Kasumi-1 (cell line): ENCODE measurements at regions not wholly inside any gene's neighbourhood (a gene's known extent, or its start where the extent isn't known, plus 50 kb on each side); places are given as distances from the start of the nearest gene placed in this dataset.
"Not testable (repeated sequence)": the region's sequence is repeated elsewhere in the genome, so short reads cannot be mapped to it uniquely, and the experiment has no call there.

ENCODE experiments used
- DNase-seq, 2 experiments: peaks; one replicate each; lab custom pipeline; 2025; lab: John Stamatoyannopoulos, UW

GRCh38 chr1:146640671-146641070 is 297.5 kb upstream of the NBPF12 start:
- DNase-seq: not testable (repeated sequence)

DNA sequence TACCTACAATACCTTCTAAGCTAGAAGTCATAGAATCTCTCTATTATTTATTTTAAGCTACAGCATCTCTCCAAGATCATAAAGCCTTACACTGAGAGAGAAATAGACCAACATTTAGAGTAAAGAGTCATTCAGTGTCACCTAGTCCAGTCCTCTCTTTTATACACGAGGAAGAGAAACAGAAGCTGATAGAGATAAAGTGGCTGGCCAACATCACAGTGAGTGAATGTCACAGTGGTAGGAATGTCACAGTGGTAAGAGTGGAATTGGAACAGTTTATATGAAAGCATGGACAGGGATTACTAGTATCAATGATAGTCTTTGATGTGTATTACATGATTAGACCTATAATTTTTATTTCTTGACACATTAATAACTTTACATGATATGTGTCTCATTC is 307.8 kb upstream of the NBPF12 start:
- DNase-seq: not testable (repeated sequence)

DNA sequence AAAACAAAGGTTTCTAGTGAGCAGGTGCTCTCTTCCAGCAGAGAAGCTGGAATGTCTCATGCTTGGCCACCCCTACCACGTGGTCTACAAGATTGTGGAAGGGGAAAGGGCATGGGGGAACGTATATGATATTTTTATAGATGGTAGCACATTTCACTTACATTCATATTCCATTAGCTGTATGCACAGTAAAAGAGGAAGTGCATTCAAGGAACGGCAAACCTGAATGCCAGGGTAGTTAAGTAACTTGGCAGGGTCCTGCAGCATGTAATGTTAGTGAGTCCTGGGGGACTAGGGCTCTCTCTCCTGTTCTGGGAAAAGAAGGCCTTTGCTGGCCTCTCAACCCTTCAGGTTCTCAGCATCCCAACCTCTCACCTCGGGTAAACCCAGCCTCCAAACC is 319.5 kb upstream of the NBPF12 start:
- peak; percentile 2 to 25 for DNase-seq

GRCh38 chr1:146604681-146605080 is 333.4 kb upstream of the NBPF12 start:
- DNase-seq: not testable (repeated sequence)

DNA sequence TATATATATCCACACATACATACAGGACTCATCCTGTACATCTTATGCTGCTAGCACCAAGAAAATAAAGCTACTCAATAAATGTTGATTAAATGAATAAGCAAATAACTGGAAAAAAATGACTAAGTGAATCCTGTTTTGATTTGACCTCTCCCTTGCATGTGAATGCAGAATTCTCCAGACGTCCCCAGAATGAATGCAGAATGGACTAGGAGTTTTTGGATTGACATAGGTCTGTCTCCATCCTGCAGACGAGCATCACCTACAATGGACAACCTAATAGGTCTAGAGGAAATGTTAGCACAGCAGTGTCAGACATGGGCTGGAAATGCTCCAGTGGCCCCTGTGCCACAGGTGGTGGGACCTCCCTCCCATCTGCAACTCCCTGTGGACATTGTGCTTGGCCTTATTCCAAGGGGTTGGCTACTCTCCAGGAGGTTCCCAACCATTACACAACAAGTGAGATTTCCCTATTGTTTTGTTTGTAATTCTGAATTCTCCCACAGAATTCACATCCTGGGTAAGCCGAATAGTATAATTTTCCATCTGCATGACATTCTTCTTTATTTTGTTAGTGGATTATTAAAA is 337.3 kb upstream of the NBPF12 start:
- not testable (repeated sequence) for DNase-seq

- DNase-seq: not testable (repeated sequence)
These were observed 338.2 kb upstream of the NBPF12 start for GRCh38 chr1:146599906-146600305.

- DNase-seq: not testable (repeated sequence)
These were observed 352.4 kb upstream of the NOTCH2NLA start for GRCh38 chr1:146581229-146581628.

GRCh38 chr1:146567541-146567940 is 338.7 kb upstream of the NOTCH2NLA start:
- not testable (repeated sequence) for DNase-seq

DNA sequence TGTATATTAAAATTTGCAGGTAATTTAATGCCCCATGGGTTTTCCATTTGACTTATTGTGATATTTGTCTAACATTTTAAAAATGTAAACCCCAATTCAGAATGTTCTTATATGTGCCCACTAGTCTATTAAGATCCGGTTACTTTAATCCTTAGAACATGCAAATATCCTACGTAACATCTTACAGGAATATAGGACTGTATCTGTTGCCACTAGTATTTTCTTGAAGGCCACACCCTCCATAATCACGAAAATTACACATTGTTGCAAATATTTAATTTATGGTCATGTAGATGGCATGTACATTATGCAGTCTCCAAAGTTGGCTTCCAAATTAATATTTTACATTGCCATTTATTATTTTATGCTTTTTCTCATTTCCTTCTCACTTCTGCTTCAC is 329.2 kb upstream of the NOTCH2NLA start:
- DNase-seq: not testable (repeated sequence)

DNA sequence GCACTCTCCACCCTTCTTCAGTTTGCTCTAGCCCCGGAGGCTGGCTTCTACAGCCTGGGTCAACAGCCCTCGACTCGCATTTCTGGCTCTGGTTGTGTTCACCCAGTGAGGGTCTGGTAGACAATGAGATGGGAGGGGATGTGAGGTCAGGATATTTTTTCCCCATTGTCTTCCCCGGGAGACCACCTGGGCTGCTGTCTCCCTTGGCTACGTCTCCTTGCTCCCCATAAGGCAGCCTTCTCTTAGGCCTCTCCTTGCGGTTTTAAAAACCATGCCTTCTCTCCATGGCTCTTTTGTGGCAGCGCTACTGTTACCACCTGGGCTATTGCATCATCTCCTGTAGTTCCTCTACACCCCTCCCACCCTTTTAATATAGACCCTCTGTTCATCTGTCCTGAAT is 327.6 kb upstream of the NOTCH2NLA start:
- not testable (repeated sequence) for DNase-seq

DNA sequence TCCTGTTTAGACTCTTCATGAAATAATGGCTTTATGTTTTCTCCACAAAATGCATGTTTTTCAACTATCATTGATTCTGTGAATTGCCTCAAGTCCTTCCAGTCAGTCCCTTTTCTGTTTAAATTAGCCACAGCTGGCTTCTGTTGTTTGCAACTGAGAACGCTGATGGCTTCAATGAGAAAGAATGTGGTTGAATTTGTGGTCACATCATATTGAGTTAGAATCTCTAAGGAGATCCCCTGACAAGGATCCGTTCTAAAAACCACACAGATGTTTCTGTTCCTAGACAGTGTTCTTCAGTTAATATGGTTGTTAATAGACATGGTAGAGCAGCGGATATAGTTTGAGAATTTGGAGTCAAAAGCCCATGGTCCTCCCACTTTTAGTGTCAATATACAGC is 323.6 kb upstream of the NOTCH2NLA start:
- DNase-seq: not testable (repeated sequence)

DNA sequence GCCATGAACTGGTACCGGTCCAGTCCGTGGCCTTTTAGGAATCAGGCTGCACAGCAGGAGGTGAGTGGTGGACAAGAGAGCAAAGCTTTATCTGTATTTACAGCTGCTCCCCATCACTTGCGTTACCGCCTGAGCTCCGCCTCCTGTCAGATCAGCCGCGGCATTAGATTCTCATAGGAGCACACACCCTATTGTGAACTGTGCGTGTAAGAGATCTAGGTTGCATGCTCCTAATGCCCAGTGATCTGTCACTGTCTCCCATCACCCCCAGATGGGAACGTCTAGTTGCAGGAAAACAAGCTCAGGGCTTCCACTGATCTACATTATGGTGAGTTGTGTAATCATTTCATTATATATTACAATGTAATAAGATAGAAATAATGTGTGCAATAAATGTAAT is 319.9 kb upstream of the NOTCH2NLA start:
- DNase-seq: not testable (repeated sequence)

DNA sequence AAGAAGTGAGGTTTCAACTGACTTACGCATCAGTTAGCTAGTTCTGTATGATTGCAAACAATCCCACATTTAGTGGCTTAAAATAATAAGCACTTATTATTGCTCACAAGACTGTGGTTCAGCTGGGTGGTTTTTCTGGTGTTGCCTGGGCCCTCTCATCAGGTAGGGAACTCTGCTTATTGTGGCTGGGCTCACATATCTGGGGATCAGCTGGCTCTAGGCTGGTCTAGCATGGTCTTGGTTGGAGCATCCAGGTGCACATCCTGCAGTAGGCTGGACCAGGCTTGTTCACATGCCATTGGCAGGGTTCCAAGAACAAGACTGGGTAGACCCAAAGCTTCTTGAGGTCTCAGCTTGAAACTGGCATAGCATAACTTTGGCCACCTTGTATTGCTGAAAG is 317.4 kb upstream of the NOTCH2NLA start:
- not testable (repeated sequence) for DNase-seq

DNA sequence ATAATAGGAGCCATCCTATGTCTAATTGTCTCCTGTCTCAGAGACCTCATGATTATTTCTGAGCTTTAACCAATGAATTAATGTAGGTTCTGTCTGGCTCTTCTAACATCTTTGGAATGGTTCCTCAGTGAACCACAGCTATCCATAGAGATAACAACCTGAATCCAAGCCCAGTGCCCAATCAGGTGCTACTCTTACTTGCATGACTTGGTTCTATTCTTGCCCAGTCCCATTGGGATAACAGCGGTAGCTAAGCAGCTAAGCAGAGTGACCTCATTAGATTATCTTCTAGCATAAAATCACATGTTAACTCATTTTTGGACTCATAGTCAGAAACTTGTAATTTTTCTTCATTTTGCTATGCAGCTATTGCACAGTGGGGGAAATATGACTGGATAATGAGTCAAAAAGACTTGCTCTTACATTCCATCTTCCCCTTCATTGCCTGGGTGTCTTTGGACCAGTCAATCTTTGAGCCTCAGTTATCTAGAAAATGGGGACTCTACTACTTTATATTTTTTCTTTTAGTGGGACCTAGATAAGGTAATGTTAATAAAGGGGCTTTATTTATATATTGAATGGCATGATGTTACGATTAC is 309.1 kb upstream of the NOTCH2NLA start:
- not testable (repeated sequence) for DNase-seq

DNA sequence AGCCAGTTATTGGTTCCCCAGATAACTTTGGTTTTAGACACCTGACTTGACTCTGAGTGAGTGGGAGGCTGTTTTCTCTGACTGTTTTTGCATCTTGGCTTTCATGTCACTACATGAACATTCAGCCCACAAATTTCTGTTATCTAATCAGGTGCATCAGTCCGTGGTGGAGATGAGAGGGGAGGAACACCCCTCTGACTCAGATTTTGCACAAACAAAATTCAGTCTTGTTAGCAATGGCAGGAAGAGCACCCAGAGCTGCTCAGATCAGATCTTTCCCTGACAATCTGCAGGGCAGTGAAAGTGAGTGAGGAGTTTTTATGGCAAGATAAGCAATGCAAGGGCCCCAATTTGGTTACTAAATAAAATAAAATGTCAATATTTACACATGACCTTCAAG is 307.2 kb upstream of the NOTCH2NLA start:
- DNase-seq: not testable (repeated sequence)

- not testable (repeated sequence) for DNase-seq
These were observed 306.8 kb upstream of the NOTCH2NLA start for GRCh38 chr1:146535575-146535974.

DNA sequence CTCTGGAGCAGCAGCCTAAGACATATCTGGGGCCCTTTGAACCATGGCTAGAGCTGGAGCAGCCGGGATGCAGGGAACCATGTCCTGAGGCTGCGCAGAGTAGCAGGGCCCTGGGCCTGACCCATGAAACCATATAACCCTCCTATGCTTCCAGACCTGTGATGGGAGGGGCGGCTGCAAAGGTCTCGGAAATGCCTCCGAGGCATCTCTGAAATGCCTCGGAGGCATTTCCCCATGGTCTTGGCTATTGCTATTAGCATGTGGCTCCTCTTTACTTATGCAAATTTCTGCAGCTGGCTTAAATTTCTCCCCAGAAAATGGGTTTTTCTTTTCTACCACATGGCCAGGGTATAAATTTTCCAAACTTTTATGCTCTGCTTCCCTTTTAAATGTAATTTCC is 302.1 kb upstream of the NOTCH2NLA start:
- not testable (repeated sequence) for DNase-seq

- not testable (repeated sequence) for DNase-seq
These were observed 294.0 kb upstream of the NOTCH2NLA start for GRCh38 chr1:146522812-146523211.

GRCh38 chr1:146522345-146522744 is 293.5 kb upstream of the NOTCH2NLA start:
- not testable (repeated sequence) for DNase-seq

GRCh38 chr1:146521804-146522203 is 293.0 kb upstream of the NOTCH2NLA start:
- not testable (repeated sequence) for DNase-seq

DNA sequence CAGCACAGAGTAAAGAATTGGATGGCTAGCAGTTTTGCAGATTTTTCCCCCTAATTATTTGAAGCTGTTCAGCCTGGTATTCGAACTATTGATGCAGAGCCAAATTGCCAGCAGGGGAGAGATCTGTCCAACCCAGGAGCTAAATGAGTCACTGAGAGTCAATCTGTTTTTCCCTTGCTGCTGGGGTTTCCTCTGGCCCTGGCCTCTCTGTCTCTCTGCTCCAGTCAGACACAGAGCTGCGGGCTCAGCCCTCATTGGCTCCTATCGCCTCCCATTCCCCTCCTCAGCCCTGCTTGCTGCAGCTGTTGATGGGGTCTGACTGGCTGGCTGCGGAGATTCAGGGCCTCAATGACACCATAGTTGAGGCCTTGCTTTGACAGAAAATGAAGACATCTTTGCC is 284.9 kb upstream of the NOTCH2NLA start:
- not testable (repeated sequence) for DNase-seq

- not testable (repeated sequence) for DNase-seq
These were observed 282.4 kb upstream of the NOTCH2NLA start for GRCh38 chr1:146511047-146511777.
